H1 (cell line): ENCODE measurements at regions not wholly inside any gene's neighbourhood (a gene's known extent, or its start where the extent isn't known, plus 50 kb on each side); places are given as distances from the start of the nearest gene placed in this dataset.

Source experiments
- CTCF ChIA-PET: fragments of 300-600 bp; sonication (Branson Sonifier 250); formaldehyde crosslinking; loops from one replicate; lab custom pipeline; 2021; ENCODE audit not compliant: partially characterized antibody; lab: Charles Lee
- POLR2A ChIA-PET: fragments of 300-600 bp; sonication (Branson Sonifier 250); formaldehyde crosslinking; loops from one replicate; lab custom pipeline; 2021; ENCODE audit warnings: inconsistent platforms; ENCODE audit not compliant: partially characterized antibody; lab: Charles Lee
- DNase-seq, 2 experiments: peaks; one replicate each; pipeline versions ENCODE4 v3.0.0 to v3.0.0-alpha.2; 2010 to 2022; ENCODE audit warnings: low spot score in 2 of 2, low read depth in 1 of 2, mixed read lengths in 1 of 2
- FAIRE-seq: peaks from 2 replicates; lab custom pipeline; 2011; peaks lifted over from hg19 to GRCh38; lab: Jason Lieb, UNC
- H2AFZ ChIP-seq: 2 replicates; pipeline ENCODE4 v1.8.1; 2012; ENCODE audit warnings: low read length, inconsistent platforms
- H2AK5ac ChIP-seq: 2 replicates; pipeline ENCODE4 v1.6.1; 2013; ENCODE audit warnings: low read depth, low read length
- H2BK120ac ChIP-seq: replicated peaks from 2 replicates; pipeline ENCODE3; 2013; ENCODE audit warnings: low read depth, low read length, inconsistent platforms
- H2BK12ac ChIP-seq: 2 replicates; pipeline ENCODE4 v1.6.1; 2013; ENCODE audit warnings: low read depth, low read length
- H2BK15ac ChIP-seq: 2 replicates; pipeline ENCODE4 v1.6.1; 2013; ENCODE audit warnings: low read length
- H2BK20ac ChIP-seq: 2 replicates; pipeline ENCODE4 v1.6.1; 2013; ENCODE audit warnings: low read length
- H2BK5ac ChIP-seq: 2 replicates; pipeline ENCODE4 v1.6.1; 2013; ENCODE audit warnings: low read depth, low read length
- H3K14ac ChIP-seq: 2 replicates; pipeline ENCODE4 v1.6.1; 2013; ENCODE audit warnings: inconsistent platforms; ENCODE audit not compliant: insufficient read length
- H3K18ac ChIP-seq: 2 replicates; pipeline ENCODE4 v1.6.1; 2013; ENCODE audit warnings: low read length; ENCODE audit errors: extremely low read depth
- H3K23ac ChIP-seq: 2 replicates; pipeline ENCODE4 v1.6.1; 2013; ENCODE audit warnings: inconsistent platforms; ENCODE audit not compliant: insufficient read length
- H3K23me2 ChIP-seq: 2 replicates; pipeline ENCODE4 v1.6.1; 2013; ENCODE audit warnings: low read depth, low read length
- H3K27ac ChIP-seq: 2 replicates; pipeline ENCODE4 v1.6.1; 2011; ENCODE audit warnings: low read depth, low read length, inconsistent platforms
- H3K27me3 ChIP-seq, 4 experiments: replicated peaks in 1 of 4; 1 replicate in 1 of 4; 2 replicates in 3 of 4; pipeline versions ENCODE4 v1.6.1 to v1.8.1; 2011 to 2013; ENCODE audit warnings: low read length in 3 of 4, mild to moderate bottlenecking in 3 of 4, inconsistent platforms in 2 of 4, mixed read lengths in 2 of 4, moderate library complexity in 1 of 4; ENCODE audit not compliant: control insufficient read depth in 3 of 4, insufficient read depth in 3 of 4; ENCODE audit errors: extremely low read depth in 1 of 4
- H3K36me3 ChIP-seq, 4 experiments: 2 replicates each; pipeline versions ENCODE4 v1.6.1 to v1.8.1; 2011 to 2013; ENCODE audit warnings: mild to moderate bottlenecking in 4 of 4, low read length in 3 of 4, moderate library complexity in 2 of 4, control low read depth in 1 of 4, inconsistent platforms in 1 of 4; ENCODE audit not compliant: insufficient read depth in 4 of 4, control insufficient read depth in 2 of 4
- H3K4ac ChIP-seq: replicated peaks from 2 replicates; pipeline ENCODE3; 2013; ENCODE audit warnings: low read length, low read depth, mixed read lengths, inconsistent platforms; ENCODE audit not compliant: insufficient read length
- H3K4me1 ChIP-seq, 4 experiments: replicated peaks in 1 of 4; 1 replicate in 1 of 4; 2 replicates in 3 of 4; pipeline versions ENCODE4 v1.6.1 to v1.8.1; 2011 to 2013; ENCODE audit warnings: low read length in 3 of 4, inconsistent platforms in 2 of 4, mixed read lengths in 1 of 4; ENCODE audit not compliant: insufficient read depth in 4 of 4, control insufficient read depth in 3 of 4
- H3K4me2 ChIP-seq, 2 experiments: 2 replicates each; pipeline versions ENCODE4 v1.6.1 to v1.8.1; 2011 to 2013; ENCODE audit warnings: low read depth in 2 of 2, low read length in 2 of 2, control low read depth in 1 of 2, inconsistent platforms in 1 of 2, mild to moderate bottlenecking in 1 of 2; ENCODE audit not compliant: insufficient read depth in 1 of 2
- H3K4me3 ChIP-seq, 4 experiments: fragments of 200-600, 300-600 bp in 1 of 4; sonication (generic), shearing (Covaris generic), sonication (Bioruptor Twin) in 1 of 4; 2 replicates each; pipeline versions ENCODE4 v1.5.1 to v1.8.1; 2011 to 2016; ENCODE audit warnings: low read length in 4 of 4, low read depth in 3 of 4, control low read depth in 2 of 4, inconsistent platforms in 2 of 4, mild to moderate bottlenecking in 2 of 4, mixed read lengths in 1 of 4, moderate library complexity in 1 of 4; ENCODE audit not compliant: insufficient read depth in 2 of 4; ENCODE audit errors: extremely low read depth in 1 of 4
- H3K56ac ChIP-seq: replicated peaks from 2 replicates; pipeline ENCODE3; 2013; ENCODE audit warnings: low read depth, mild to moderate bottlenecking, mixed read lengths, low read length, inconsistent platforms; ENCODE audit not compliant: insufficient read length
- H3K79me1 ChIP-seq: 2 replicates; pipeline ENCODE4 v1.6.1; 2013; ENCODE audit warnings: low read depth, low read length, control low read depth
- H3K79me2 ChIP-seq, 2 experiments: 2 replicates each; pipeline versions ENCODE4 v1.6.1 to v1.8.1; 2012 to 2013; ENCODE audit warnings: low read length in 2 of 2, mild to moderate bottlenecking in 2 of 2, inconsistent platforms in 1 of 2; ENCODE audit not compliant: insufficient read depth in 2 of 2, control insufficient read depth in 1 of 2
- H3K9ac ChIP-seq, 4 experiments: replicated peaks in 1 of 4; 1 replicate in 1 of 4; 2 replicates in 3 of 4; pipeline versions ENCODE4 v1.6.1 to v1.8.1; 2011 to 2013; ENCODE audit warnings: low read depth in 3 of 4, low read length in 3 of 4, control low read depth in 2 of 4, mild to moderate bottlenecking in 2 of 4, moderate library complexity in 2 of 4, inconsistent platforms in 1 of 4; ENCODE audit errors: extremely low read depth in 1 of 4
- H3K9me3 ChIP-seq, 2 experiments: 2 replicates each; pipeline versions ENCODE4 v1.6.1 to v1.8.1; 2012 to 2013; ENCODE audit warnings: mild to moderate bottlenecking in 2 of 2, moderate library complexity in 2 of 2, control low read depth in 1 of 2, inconsistent platforms in 1 of 2, low read depth in 1 of 2, low read length in 1 of 2, mixed read lengths in 1 of 2; ENCODE audit not compliant: insufficient read depth in 2 of 2
- H4K20me1 ChIP-seq, 2 experiments: replicated peaks in 1 of 2; 2 replicates each; pipeline versions ENCODE3 to v1.8.1; 2011 to 2013; ENCODE audit warnings: inconsistent platforms in 2 of 2, low read length in 2 of 2, mild to moderate bottlenecking in 1 of 2; ENCODE audit not compliant: insufficient read depth in 2 of 2, control insufficient read depth in 1 of 2
- H4K5ac ChIP-seq: 2 replicates; pipeline ENCODE4 v1.6.1; 2013; ENCODE audit warnings: low read length, low read depth, mixed read lengths, inconsistent platforms; ENCODE audit not compliant: insufficient read length
- H4K8ac ChIP-seq: 2 replicates; pipeline ENCODE4 v1.8.0; 2013; ENCODE audit warnings: mild to moderate bottlenecking, moderate library complexity, low read length, inconsistent platforms; ENCODE audit not compliant: insufficient read depth; ENCODE audit errors: extremely low read depth
- H4K91ac ChIP-seq: replicated peaks from 2 replicates; pipeline ENCODE3; 2013; ENCODE audit warnings: low read length, mixed read lengths, inconsistent platforms; ENCODE audit not compliant: insufficient read length
- CREB1 ChIP-seq: IDR thresholded peaks from 2 replicates; pipeline ENCODE4 v1.6.1; 2012; ENCODE audit warnings: inconsistent platforms
- SIN3A ChIP-seq, 2 experiments: IDR thresholded peaks in 1 of 2; conservative IDR thresholded peaks in 1 of 2; 2 replicates each; pipeline ENCODE4 v1.6.1; 2011 to 2012; ENCODE audit warnings: low read length in 2 of 2, improper control_type of control experiment in 1 of 2, low read depth in 1 of 2, mild to moderate bottlenecking in 1 of 2
- WGBS, 2 experiments: shearing (Covaris generic) in 1 of 2; methylation state at CpG; one replicate each; pipeline versions ENCODE4 v1.1.6 to v1.1.7; 2013 to 2015; ENCODE audit warnings: low lambda C conversion rate in 2 of 2, mixed read lengths in 2 of 2, inconsistent platforms in 1 of 2, low coverage in 1 of 2, missing lambda C conversion rate in 1 of 2; ENCODE audit not compliant: insufficient replicate concordance in 2 of 2, insufficient coverage in 1 of 2, insufficient read length in 1 of 2; ENCODE audit errors: extremely low coverage in 1 of 2, missing lambda C conversion rate in 1 of 2; 5-methylcytosine and 5-hydroxymethylcytosine counted together

DNA sequence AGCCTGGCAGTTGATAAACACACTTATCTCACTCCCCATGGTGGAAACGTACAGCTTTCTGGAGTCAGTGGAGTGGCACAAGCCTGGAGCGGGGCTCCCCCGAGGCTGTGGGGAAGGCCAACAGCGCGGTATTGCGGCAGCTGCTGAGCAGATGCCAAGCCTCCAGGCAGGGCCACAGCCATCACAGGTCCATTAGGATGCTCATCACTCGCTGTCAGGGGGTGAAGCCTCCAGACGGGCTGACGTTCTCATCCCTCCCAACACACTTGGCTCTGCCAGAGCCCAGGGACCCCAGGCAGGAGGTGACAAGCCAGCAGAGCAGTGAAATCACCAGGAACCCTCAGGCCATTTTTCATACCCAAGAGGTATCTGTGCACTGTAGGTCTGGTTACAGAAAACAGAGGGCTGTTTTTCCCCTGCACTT lies 529.2 kb upstream of the KLHL29 start:
- ChIA-PET CTCF (interaction anchor here (0.5 to 1.7 kb wide), 2 partner anchors 12 to 509 kb away, joined by 4 to 6 read pairs; no protein-coding TSS in a partner anchor), POLR2A (no interaction called here)
- H3K9me3 ChIP-seq, result peaks cover 0 to 10% of the 10 kb centered on the region in 2 experiments; a peak in 2 of 4 replicates
- H3K18ac ChIP-seq, result no peak overlapping the region
- H3K56ac ChIP-seq, result no peak overlapping the region
- H4K91ac ChIP-seq, result no peak overlapping the region
- no peak overlapping the region for H2BK20ac ChIP-seq
- no peaks in the 10 kb centered on the region for H3K79me1 ChIP-seq
- no peak overlapping the region for H4K8ac ChIP-seq
- no peak overlapping the region for H2AK5ac ChIP-seq
- no peak overlapping the region for H3K4me3 ChIP-seq
- no peaks in the 10 kb centered on the region for H3K79me2 ChIP-seq
- no peaks in the 10 kb centered on the region for H3K23me2 ChIP-seq
- no peaks in the 10 kb centered on the region for H4K20me1 ChIP-seq
- no peak overlapping the region for H3K9ac ChIP-seq
- no peaks in the 10 kb centered on the region for H3K36me3 ChIP-seq
- H2BK120ac ChIP-seq, result no peak overlapping the region
- H3K27me3 ChIP-seq, result no peaks in the 10 kb centered on the region
- H2AFZ ChIP-seq, result no peak overlapping the region
- 84% methylated on average over 9 of the region's 9 CpGs; no CpG with 5 or more reads in 1 of the 2 experiments for WGBS, 2 experiments
- H3K23ac ChIP-seq, result no peak overlapping the region
- no peak overlapping the region for H3K14ac ChIP-seq
- FAIRE-seq (no peak), DNase-seq (no peak)
- no peak overlapping the region for H3K4me2 ChIP-seq
- no peak overlapping the region for H2BK15ac ChIP-seq
- no peak overlapping the region for H3K27ac ChIP-seq
- H2BK5ac ChIP-seq, result no peak overlapping the region
- no peak overlapping the region for H4K5ac ChIP-seq
- no peaks in the 10 kb centered on the region; a peak in 1 of 7 replicates for H3K4me1 ChIP-seq
- H2BK12ac ChIP-seq, result no peak overlapping the region
- H3K4ac ChIP-seq, result no peak overlapping the region
- TF ChIP-seq CREB1 (no peak), SIN3A (conservative IDR thresholded peaks at IDR 0.05 in 1 of 2, IDR thresholded peaks at IDR 0.05 in 1 of 2; ENCODE audit: low read depth in 1 of 2, low read length in 2 of 2) (no peak)
